HG03108 (cell line): ENCODE measurements at regions not wholly inside any gene's neighbourhood (a gene's known extent, or its start where the extent isn't known, plus 50 kb on each side); places are given as distances from the start of the nearest gene placed in this dataset.
"Not testable (repeated sequence)": the region's sequence is repeated elsewhere in the genome, so short reads cannot be mapped to it uniquely, and the experiment has no call there.

Experiments used
- ATAC-seq: cut with Tn5 transposase; IDR thresholded peaks from one replicate; pipeline ENCODE4 v1.9.1; 2021; ENCODE audit warnings: moderate library complexity; ENCODE audit not compliant: unreplicated experiment

DNA sequence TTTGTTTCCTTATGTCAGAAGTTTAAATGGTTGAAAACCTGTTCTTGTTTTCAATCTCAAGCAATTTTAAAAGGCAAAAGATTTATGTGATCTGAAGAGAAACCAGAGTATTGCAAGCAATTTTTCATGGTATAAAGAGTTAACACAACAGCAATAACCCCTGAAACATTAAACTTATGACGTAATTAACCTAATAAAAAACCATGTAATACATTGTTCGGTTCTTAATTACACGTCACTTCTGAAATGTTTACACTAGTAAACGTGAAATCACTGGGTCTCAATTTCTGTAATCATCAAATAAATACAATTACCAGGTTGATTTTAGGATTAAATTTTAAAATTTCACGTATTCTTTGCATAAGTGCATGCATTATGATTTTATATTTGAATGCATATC is 914.5 kb downstream of the NLGN4X start:
- ATAC-seq = no peak

- ATAC-seq = no peak
These were observed 921.3 kb downstream of the NLGN4X start for GRCh38 chrX:5307416-5307815.

DNA sequence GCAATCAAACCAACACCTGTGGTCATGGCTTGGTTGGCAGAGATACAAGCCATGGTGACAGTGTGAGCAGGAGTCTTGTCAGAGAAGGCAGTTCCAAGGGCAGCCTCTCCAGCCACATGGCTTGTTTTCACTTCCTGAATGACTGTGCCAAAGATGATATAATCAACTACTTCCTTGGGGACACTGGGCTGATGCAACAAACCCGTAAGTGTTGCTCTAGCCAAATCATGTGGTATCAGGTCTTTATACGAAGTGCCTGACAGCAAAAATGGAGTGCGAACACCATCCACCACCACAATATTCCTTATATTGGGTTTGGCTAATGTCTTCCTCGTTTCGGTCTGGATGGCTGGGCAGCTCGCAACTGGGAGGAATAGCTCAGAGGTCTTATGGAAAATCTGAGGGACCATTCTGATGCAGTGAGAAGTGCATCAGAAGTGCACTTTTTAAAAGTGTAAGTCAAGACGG is 922.0 kb downstream of the NLGN4X start:
- no peak for ATAC-seq

DNA sequence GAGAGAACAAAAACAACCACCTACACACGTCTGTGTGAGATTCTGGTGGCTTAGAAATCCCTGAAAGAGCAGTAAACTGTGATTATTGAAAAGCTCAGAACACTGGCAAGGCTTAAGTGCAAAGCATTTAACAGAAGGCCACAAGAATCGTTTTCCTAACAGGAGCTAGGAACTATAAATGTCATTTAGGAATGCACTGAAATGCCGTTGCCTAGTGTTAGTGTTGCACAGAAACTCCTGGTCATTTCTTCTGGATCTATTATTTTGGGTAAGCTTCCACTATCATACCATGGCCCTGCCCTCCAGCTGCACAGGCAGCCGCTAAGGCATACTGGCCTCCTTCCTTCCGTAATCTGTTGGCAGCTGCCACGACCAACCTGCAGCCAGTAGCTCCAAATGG is 923.2 kb downstream of the NLGN4X start:
- no peak for ATAC-seq

GRCh38 chrX:5295004-5295403 is 933.7 kb downstream of the NLGN4X start:
- no peak for ATAC-seq

- no peak for ATAC-seq
These were observed 938.0 kb downstream of the NLGN4X start for GRCh38 chrX:5290635-5291034.

DNA sequence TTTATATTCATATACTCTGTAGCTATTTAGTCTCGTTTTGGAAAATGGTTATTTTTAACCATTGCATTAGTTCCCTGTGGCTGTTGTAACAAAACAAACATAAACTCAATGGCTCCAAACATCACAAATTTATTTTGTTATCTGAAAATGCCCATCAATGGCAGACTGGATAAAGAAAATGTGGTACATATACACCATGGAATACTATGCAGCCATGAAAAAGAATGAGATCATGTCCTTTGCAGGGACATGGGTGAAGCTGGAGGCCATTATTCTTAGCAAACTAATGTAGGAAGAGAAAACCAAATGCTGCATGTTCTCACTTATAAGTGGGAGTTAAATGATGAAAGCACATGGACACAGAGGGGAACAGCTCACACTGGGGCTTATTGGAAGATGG is 938.7 kb downstream of the NLGN4X start:
- not testable (repeated sequence) for ATAC-seq

DNA sequence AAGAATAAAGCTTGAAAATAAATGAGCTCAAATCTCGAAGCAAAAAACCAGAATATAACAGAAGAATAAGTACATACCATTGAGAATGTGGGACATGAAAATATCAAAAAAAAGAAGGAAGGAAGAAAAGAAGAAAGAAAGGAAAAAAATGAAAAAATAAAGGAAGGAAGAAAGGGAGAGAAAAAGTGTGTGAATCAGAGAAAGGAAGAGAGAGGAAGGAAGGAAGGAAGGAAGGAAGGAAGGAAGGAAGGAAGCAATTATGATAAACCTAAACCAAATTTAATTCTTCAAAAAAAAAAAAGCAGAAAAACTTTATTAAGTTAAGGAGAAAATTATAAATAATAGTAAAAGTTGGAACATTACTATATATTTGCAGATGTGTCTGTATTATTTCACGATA is 949.8 kb downstream of the NLGN4X start:
- no peak for ATAC-seq

GRCh38 chrX:5265324-5265850 is 963.3 kb downstream of the NLGN4X start:
- ATAC-seq = no peak

DNA sequence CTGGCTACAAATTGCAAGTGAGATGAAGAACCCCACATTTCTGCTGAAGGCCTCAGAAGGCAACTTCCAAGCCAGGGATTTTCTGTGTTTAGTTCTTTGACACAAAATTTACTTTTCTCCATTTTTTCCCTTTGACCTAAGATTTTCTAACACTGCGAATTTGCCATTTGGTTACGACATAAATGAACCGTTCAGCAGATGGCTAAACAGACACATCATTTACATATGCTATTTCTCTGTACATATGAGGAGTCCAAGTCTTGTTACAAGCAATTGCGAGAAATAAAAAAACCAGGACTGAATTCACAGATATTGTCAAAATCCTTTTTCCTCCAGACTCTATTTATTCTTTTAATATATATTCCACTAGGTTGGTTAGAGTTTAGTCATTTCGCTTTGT is 978.6 kb downstream of the NLGN4X start:
- ATAC-seq = no peak

DNA sequence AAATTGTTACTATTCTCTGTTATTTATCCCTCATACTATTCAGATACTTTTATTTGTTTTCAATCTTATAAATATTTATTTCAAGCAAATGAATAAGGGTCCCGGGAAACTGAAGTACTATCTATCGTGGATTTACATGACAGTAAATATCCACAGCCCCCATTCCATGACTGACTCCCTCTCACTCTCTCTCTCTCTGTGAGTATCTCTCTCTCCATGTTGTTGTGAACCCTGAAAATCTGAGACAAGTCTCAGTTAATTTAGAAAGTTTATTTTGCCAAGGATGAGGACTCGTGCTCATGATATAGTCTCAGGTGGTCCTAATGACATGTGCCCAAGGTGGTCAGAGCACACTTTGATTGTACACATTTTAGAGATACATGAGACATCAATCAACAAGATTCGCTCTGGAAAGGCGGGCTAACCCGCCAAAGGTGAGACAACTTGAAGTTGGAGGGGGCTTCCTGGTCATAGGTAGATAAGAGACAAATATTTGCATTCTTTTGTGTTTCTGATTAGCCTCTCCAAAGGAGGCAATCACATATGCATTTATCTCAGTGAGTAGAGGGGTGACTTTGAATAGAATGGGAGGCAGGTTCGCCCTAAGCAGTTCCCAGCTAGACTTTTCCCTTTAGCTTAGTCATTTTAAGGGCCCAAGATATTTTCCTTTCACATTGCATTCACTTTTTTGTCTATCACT is 986.4 kb downstream of the NLGN4X start:
- no peak for ATAC-seq

GRCh38 chrX:5236749-5237148 is 991.9 kb downstream of the NLGN4X start:
- no peak for ATAC-seq

DNA sequence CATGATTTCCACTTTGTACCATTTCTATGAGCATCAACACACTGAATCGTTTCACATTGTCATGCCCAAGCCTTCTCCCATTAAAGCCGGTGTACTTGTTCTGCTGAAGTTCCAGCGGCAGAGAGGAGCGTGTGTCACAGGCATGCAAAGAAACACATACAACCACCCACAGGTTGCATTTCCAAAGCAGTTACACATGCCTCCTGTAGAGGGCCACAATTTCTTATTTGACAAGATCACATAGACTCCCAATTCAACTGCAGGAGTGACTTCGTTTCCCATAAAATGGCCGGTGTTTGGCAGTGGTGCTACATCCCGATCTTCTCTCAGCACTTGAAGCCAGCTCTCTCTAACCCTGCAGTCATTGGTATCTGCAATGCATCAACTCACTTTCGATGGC is 992.6 kb downstream of the NLGN4X start:
- no peak for ATAC-seq

DNA sequence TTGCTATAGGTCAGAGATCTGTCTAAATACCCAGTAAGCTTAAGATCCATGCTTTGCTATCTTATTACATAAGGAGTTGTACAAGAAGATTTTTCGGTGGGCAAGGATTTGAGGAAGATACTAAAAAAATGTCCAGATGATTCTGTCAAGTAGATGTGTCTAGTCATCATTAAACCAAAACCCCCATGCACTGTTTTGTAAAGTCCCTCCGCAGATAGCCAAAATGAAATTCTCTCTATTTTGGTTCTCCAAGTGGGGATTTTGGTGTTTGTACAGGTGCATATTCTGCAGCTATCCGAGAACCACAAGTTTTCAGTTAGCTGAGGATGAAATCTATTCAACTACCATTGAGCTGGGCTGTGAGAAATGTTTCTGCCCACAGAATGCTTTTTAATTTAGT is 994.8 kb downstream of the NLGN4X start:
- no peak for ATAC-seq

DNA sequence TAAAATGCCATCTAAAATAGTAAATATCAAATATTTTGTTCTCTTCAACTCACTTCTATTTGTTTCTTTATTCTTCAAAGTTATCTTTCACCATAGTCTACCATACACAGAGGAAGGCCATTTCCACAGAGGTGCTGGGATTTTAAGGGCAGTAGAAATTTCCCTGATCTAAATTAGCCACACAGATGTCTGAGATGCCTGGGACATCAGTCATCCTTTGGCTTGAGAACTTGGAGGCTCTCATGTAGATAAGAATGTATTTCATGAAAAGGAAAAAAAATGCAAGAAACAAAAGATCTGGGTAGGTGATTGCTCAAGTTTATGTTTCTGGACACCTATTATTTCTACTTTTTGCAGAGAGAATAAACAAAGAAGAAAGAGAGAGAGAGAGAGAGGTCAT is 1008.2 kb downstream of the NLGN4X start:
- no peak for ATAC-seq

DNA sequence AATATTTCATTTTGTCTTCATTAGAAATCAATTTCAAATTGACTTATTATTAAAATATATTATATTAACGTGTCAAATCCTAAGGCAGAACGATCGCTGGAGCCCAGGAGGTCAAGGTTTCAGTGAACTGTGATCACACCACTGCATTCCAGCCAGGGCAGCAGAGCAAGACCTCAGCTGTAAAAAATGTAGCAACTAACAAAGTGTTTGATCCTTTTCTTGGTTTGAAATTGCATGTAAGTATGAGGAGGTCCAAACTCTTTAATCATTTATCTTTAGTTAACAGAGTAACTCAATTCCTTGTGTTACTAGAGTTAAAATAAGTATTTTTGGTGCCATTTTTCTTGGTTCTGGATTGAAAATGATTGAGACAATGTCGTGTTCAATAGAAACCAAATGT is 1033.9 kb downstream of the NLGN4X start:
- ATAC-seq = no peak

- no peak for ATAC-seq
These were observed 1048.4 kb downstream of the NLGN4X start for GRCh38 chrX:5180135-5180741.

DNA sequence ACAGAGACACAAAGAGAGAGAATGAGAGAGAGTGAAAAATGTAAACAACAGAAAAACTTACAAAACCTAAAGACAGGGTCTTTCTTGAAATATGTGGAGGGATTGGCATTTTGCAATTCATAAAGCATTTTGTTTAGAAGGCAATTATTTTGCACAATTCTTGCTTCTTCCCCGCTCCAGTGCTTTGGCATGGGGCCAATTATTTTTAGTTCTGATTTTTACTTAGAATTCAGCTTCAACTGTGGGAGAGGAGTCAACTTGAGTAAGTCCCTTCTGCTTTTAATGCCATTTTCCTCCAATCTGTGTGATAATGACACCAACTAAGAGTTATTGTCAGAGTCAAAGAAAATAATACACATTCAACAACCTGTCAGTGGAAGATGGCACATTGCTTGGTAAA is 1051.9 kb downstream of the NLGN4X start:
- ATAC-seq = no peak

GRCh38 chrX:5163663-5164062 is 1065.0 kb downstream of the NLGN4X start:
- no peak for ATAC-seq

- no peak for ATAC-seq
These were observed 1073.4 kb downstream of the NLGN4X start for GRCh38 chrX:5155301-5155700.

DNA sequence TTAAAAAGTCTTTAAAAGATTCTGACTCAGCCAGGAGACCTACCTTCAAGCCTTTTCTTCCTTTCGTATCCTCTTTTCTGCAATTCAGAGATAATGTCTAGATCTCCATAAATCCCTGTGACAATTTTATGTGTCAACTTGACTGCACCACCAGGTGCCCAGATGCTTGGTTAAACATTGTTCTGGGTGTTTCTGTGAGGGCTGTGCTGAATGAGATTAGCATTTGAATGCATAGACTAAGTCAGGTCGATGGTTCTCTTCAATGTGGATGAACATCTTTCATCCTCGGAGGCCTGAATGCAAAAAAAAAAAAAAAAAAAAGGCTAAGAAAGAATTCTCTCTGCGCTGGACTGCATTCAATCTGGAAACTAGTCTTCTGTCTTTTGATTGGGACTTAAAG is 1082.7 kb downstream of the NLGN4X start:
- ATAC-seq = no peak

DNA sequence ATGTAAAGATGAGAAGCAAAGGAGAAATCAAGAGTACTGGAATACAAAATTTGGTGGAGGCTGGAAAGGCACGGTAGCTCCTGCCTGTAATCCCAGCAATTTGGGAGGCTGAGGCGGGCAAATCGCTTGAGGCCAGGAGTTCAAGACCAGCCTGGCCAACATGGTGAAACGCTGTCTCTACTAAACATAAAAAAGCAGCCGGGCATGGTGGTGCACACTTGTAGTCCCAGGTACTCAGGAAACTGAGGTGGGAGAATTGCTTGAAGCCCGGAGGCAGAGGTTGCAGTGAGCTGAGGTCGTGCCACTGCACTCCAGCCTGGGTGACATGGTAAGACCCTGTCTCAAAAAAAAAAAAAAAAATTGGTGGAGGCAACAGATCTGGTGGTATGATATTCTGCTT is 1086.0 kb downstream of the NLGN4X start:
- ATAC-seq = no peak
